ENCODE measurements at regions not wholly inside any gene's neighbourhood (a gene's known extent, or its start where the extent isn't known, plus 50 kb on each side); places are given as distances from the start of the nearest gene placed in this dataset.

- DNase-seq (ENCODE audit: low spot score in 2 of 2): no peak
- Histone ChIP-seq H3K9me3 (peaks cover 4% of the 10 kb centered on the region), H3K27me3 (no peaks in the 10 kb centered on the region), H3K4me1 (no peaks in the 10 kb centered on the region), H3K36me3 (no peaks in the 10 kb centered on the region), H3K4me3 (no peak overlapping the region), H3K27ac (no peak overlapping the region)
- TF ChIP-seq CTCF (IDR thresholded peaks at IDR 0.05) (no peak), POLR2A (IDR thresholded peaks at IDR 0.05) (no peak), POLR2AphosphoS5 (IDR thresholded peaks at IDR 0.05) (no peak), EP300 (IDR thresholded peaks at IDR 0.05) (no peak)
Measured at GRCh38 chr2:83282841-83283240, 1176.2 kb downstream of the SUCLG1 start.

GRCh38 chr2:83282043-83282795, 1176.9 kb downstream of the SUCLG1 start:
- DNase-seq (ENCODE audit: low spot score in 2 of 2): no peak
- H3K36me3 ChIP-seq: no peaks in the 10 kb centered on the region
- no peak overlapping the region for H3K27ac ChIP-seq
- peaks cover 4% of the 10 kb centered on the region for H3K9me3 ChIP-seq
- no peaks in the 10 kb centered on the region for H3K4me1 ChIP-seq
- H3K27me3 ChIP-seq: no peaks in the 10 kb centered on the region
- H3K4me3 ChIP-seq: no peak overlapping the region
- WGBS: 58% methylated on average over 6 of the region's 6 CpGs
- TF ChIP-seq EP300 (IDR thresholded peaks at IDR 0.05): no peak
- no peak for TF ChIP-seq POLR2AphosphoS5 (IDR thresholded peaks at IDR 0.05)

- H3K27me3 ChIP-seq: no peaks in the 10 kb centered on the region
Measured at GRCh38 chr2:83280391-83280790, 1178.7 kb downstream of the SUCLG1 start.

GRCh38 chr2:83273322-83273721, 1185.8 kb downstream of the SUCLG1 start:
- Histone ChIP-seq H3K9me3 (no peaks in the 10 kb centered on the region), H3K36me3 (no peaks in the 10 kb centered on the region), H3K27ac (no peak overlapping the region), H3K27me3 (no peaks in the 10 kb centered on the region), H3K4me3 (no peak overlapping the region), H3K4me1 (no peaks in the 10 kb centered on the region)
- DNase-seq (ENCODE audit: low spot score in 2 of 2): no peak
- TF ChIP-seq POLR2A (IDR thresholded peaks at IDR 0.05) (no peak), POLR2AphosphoS5 (IDR thresholded peaks at IDR 0.05) (no peak), EP300 (IDR thresholded peaks at IDR 0.05) (no peak), CTCF (IDR thresholded peaks at IDR 0.05) (no peak)

More at GRCh38 chr2:83280391-83280790, 1178.7 kb downstream of the SUCLG1 start:
- Histone ChIP-seq H3K4me1 (no peaks in the 10 kb centered on the region), H3K27ac (no peak overlapping the region), H3K9me3 (peaks cover 4% of the 10 kb centered on the region), H3K4me3 (no peak overlapping the region), H3K36me3 (no peaks in the 10 kb centered on the region)
- TF ChIP-seq CTCF (IDR thresholded peaks at IDR 0.05) (no peak), EP300 (IDR thresholded peaks at IDR 0.05) (no peak), POLR2AphosphoS5 (IDR thresholded peaks at IDR 0.05) (no peak), POLR2A (IDR thresholded peaks at IDR 0.05) (no peak)
- no peak for DNase-seq (ENCODE audit: low spot score in 2 of 2)
- 75% methylated on average over 1 of the region's 1 CpG for WGBS

GRCh38 chr2:83261591-83262136, 1197.4 kb downstream of the SUCLG1 start:
- Histone ChIP-seq H3K4me3 (no peak overlapping the region), H3K27ac (no peak overlapping the region), H3K4me1 (no peaks in the 10 kb centered on the region), H3K36me3 (no peaks in the 10 kb centered on the region), H3K27me3 (no peaks in the 10 kb centered on the region), H3K9me3 (no peaks in the 10 kb centered on the region)
- no peak for TF ChIP-seq CTCF (IDR thresholded peaks at IDR 0.05)
- no peak for TF ChIP-seq EP300 (IDR thresholded peaks at IDR 0.05)
- TF ChIP-seq POLR2A (IDR thresholded peaks at IDR 0.05): no peak
- TF ChIP-seq POLR2AphosphoS5 (IDR thresholded peaks at IDR 0.05): no peak
- WGBS: 52% methylated on average over 1 of the region's 1 CpG
- no peak for DNase-seq (ENCODE audit: low spot score in 2 of 2)
